SK-N-SH treated with all-trans-retinoic acid at 6 μM for 48 hours (cell line): ENCODE measurements at regions not wholly inside any gene's neighbourhood (a gene's known extent, or its start where the extent isn't known, plus 50 kb on each side); places are given as distances from the start of the nearest gene placed in this dataset.
"Not testable (repeated sequence)": the region's sequence is repeated elsewhere in the genome, so short reads cannot be mapped to it uniquely, and the experiment has no call there.

Source experiments
- ATAC-seq: fragments of 200-7000 bp; cut with Tn5 transposase; 3 replicates; pipeline ENCODE4 v1.9.1; 2020; ENCODE audit warnings: mild to moderate bottlenecking, moderate library complexity
- ARNTL ChIP-seq: fragments of 450-650 bp; formaldehyde crosslinking; IDR thresholded peaks from 2 replicates; pipeline ENCODE4 v1.5.0; 2020; ENCODE audit warnings: low read depth, mild to moderate bottlenecking, moderate library complexity, borderline replicate concordance
- BACH2 ChIP-seq: fragments of 250-450 bp; sonication (Bioruptor Pico); IDR thresholded peaks from 2 replicates; pipeline ENCODE4 v1.9.0; 2021; ENCODE audit warnings: mild to moderate bottlenecking, borderline replicate concordance
- CSDC2 ChIP-seq: fragments of 250-450 bp; sonication (Bioruptor Pico); IDR thresholded peaks from 2 replicates; pipeline ENCODE4 v1.5.0; 2020; ENCODE audit warnings: mild to moderate bottlenecking, moderate library complexity
- ESRRG ChIP-seq: fragments of 250-450 bp; sonication (Bioruptor Pico); IDR thresholded peaks from 2 replicates; pipeline ENCODE4 v1.6.1; 2021; ENCODE audit warnings: mild to moderate bottlenecking
- GLIS3 ChIP-seq: fragments of 250-450 bp; sonication (Bioruptor Pico); IDR thresholded peaks from 2 replicates; pipeline ENCODE4 v1.5.0; 2020; ENCODE audit warnings: mild to moderate bottlenecking, moderate library complexity
- ISL1 ChIP-seq: fragments of 250-450 bp; sonication (Bioruptor Pico); IDR thresholded peaks from 2 replicates; pipeline ENCODE4 v2.1.2; 2022; ENCODE audit warnings: mild to moderate bottlenecking, moderate library complexity
- OSR1 ChIP-seq: fragments of 250-450 bp; sonication (Bioruptor Pico); IDR thresholded peaks from 2 replicates; pipeline ENCODE4 v1.8.0; 2022; ENCODE audit warnings: moderate library complexity, mild to moderate bottlenecking, inconsistent platforms
- PPARA ChIP-seq: fragments of 250-450 bp; sonication (Bioruptor Pico); IDR thresholded peaks from 2 replicates; pipeline ENCODE4 v1.5.0; 2020; ENCODE audit warnings: mild to moderate bottlenecking, borderline replicate concordance
- RARB ChIP-seq: fragments of 250-450 bp; sonication (Bioruptor Pico); IDR thresholded peaks from 2 replicates; pipeline ENCODE4 v1.8.0; 2021; ENCODE audit warnings: mild to moderate bottlenecking, moderate library complexity
- SNAI2 ChIP-seq: fragments of 250-450 bp; sonication (Bioruptor Pico); IDR thresholded peaks from 2 replicates; pipeline ENCODE4 v1.5.0; 2020; ENCODE audit warnings: mild to moderate bottlenecking, moderate library complexity
- ZC3H10 ChIP-seq: fragments of 250-450 bp; sonication (Bioruptor Pico); IDR thresholded peaks from 2 replicates; pipeline ENCODE4 v1.5.1; 2021; ENCODE audit warnings: mild to moderate bottlenecking, moderate library complexity
- ZFP3 ChIP-seq: fragments of 250-450 bp; sonication (Bioruptor Pico); IDR thresholded peaks from 2 replicates; pipeline ENCODE4 v1.5.0; 2020; ENCODE audit warnings: mild to moderate bottlenecking, moderate library complexity
- ZFP30 ChIP-seq: fragments of 450-650 bp; formaldehyde crosslinking; IDR thresholded peaks from 2 replicates; pipeline ENCODE4 v1.5.0; 2022; ENCODE audit warnings: mild to moderate bottlenecking, moderate library complexity
- ZNF565 ChIP-seq: fragments of 450-650 bp; formaldehyde crosslinking; conservative IDR thresholded peaks from 2 replicates; pipeline ENCODE4 v1.5.0; 2020; ENCODE audit warnings: low read depth, mild to moderate bottlenecking, moderate library complexity
- ZNF8 ChIP-seq: fragments of 450-650 bp; formaldehyde crosslinking; IDR thresholded peaks from 2 replicates; pipeline ENCODE4 v1.5.0; 2020; ENCODE audit warnings: mild to moderate bottlenecking, moderate library complexity
- TF ChIP-seq, protein P1 (sequence below): fragments of 250-450 bp; sonication (Bioruptor Pico); IDR thresholded peaks from 2 replicates; pipeline ENCODE4 v1.5.1; 2020; ENCODE audit warnings: low read depth, mild to moderate bottlenecking, moderate library complexity
- TF ChIP-seq, protein P2 (sequence below): fragments of 250-450 bp; sonication (Bioruptor Pico); IDR thresholded peaks from 2 replicates; pipeline ENCODE4 v1.5.1; 2021; ENCODE audit warnings: mild to moderate bottlenecking, moderate library complexity
- TF ChIP-seq, protein P3 (sequence below): fragments of 250-450 bp; sonication (Bioruptor Pico); IDR thresholded peaks from 2 replicates; pipeline ENCODE4 v1.5.0; 2020; ENCODE audit warnings: mild to moderate bottlenecking, moderate library complexity
- TF ChIP-seq, protein P4 (sequence below): fragments of 250-450 bp; sonication (Bioruptor Pico); IDR thresholded peaks from 2 replicates; pipeline ENCODE4 v1.8.0; 2020; ENCODE audit warnings: mild to moderate bottlenecking, moderate library complexity, borderline replicate concordance
- TF ChIP-seq, protein P5 (sequence below): fragments of 250-450 bp; sonication (Bioruptor Pico); IDR thresholded peaks from 2 replicates; pipeline ENCODE4 v1.8.0; 2021; ENCODE audit warnings: low read depth, mild to moderate bottlenecking, moderate library complexity, borderline replicate concordance

DNA sequence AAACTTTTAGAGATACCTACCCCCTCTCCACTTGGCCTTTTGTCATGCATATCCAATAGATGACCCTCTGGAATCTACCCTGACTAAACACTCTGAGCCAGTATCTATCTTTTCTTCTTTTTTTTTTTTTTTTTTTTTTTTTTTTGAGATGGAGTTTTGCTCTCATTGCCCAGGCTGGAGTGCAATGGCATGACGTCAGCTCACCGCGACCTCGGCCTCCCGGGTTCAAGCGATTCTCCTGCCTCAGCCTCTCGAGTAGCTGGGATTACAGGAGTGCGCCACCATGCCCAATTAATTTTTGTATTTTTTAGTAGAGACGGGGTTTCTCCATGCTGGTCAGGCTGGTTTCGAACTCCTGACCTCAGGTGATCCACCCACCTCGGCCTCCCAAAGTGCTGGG lies 50.8 kb upstream of the GRIN2B start:
- not testable (repeated sequence) for ATAC-seq

DNA sequence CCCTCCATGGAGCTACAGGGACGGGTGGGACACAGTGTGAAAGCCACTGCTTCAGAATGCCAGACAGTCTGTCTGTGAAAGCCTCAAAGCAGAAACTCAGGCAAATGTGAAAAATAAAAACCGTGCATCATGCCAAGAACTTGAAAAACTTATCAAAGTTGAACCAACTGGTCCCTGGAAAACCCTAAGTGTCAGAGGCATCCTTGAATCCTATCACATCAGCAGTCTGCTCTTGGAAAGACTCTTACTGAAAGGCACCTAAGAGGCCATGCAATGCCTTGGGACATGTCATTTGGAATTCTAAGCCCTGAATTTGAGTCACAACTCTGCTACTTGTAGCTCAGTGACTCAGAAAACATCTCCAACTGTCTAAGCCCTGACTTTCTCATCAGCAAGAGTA lies 62.4 kb upstream of the GRIN2B start:
- TF ChIP-seq, protein P1, sequence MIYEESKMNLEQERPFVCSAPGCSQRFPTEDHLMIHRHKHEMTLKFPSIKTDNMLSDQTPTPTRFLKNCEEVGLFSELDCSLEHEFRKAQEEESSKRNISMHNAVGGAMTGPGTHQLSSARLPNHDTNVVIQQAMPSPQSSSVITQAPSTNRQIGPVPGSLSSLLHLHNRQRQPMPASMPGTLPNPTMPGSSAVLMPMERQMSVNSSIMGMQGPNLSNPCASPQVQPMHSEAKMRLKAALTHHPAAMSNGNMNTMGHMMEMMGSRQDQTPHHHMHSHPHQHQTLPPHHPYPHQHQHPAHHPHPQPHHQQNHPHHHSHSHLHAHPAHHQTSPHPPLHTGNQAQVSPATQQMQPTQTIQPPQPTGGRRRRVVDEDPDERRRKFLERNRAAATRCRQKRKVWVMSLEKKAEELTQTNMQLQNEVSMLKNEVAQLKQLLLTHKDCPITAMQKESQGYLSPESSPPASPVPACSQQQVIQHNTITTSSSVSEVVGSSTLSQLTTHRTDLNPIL (CRISPR knock-in tag) = no peak
- TF ChIP-seq OSR1 (CRISPR knock-in tag) = no peak
- no peak for TF ChIP-seq RARB (CRISPR knock-in tag)
- TF ChIP-seq GLIS3 = no peak
- TF ChIP-seq ARNTL = no peak
- TF ChIP-seq ZFP3 (CRISPR knock-in tag) = no peak
- no peak for TF ChIP-seq ZFP30
- no peak for TF ChIP-seq CSDC2 (CRISPR knock-in tag)
- no peak for TF ChIP-seq ZC3H10 (CRISPR knock-in tag)
- TF ChIP-seq ZNF565 (CRISPR knock-in tag) = no peak
- no peak for TF ChIP-seq PPARA
- TF ChIP-seq, protein P2, sequence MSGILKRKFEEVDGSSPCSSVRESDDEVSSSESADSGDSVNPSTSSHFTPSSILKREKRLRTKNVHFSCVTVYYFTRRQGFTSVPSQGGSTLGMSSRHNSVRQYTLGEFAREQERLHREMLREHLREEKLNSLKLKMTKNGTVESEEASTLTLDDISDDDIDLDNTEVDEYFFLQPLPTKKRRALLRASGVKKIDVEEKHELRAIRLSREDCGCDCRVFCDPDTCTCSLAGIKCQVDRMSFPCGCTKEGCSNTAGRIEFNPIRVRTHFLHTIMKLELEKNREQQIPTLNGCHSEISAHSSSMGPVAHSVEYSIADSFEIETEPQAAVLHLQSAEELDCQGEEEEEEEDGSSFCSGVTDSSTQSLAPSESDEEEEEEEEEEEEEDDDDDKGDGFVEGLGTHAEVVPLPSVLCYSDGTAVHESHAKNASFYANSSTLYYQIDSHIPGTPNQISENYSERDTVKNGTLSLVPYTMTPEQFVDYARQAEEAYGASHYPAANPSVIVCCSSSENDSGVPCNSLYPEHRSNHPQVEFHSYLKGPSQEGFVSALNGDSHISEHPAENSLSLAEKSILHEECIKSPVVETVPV (CRISPR knock-in tag) = no peak
- no peak for TF ChIP-seq BACH2 (CRISPR knock-in tag)
- TF ChIP-seq, protein P3, sequence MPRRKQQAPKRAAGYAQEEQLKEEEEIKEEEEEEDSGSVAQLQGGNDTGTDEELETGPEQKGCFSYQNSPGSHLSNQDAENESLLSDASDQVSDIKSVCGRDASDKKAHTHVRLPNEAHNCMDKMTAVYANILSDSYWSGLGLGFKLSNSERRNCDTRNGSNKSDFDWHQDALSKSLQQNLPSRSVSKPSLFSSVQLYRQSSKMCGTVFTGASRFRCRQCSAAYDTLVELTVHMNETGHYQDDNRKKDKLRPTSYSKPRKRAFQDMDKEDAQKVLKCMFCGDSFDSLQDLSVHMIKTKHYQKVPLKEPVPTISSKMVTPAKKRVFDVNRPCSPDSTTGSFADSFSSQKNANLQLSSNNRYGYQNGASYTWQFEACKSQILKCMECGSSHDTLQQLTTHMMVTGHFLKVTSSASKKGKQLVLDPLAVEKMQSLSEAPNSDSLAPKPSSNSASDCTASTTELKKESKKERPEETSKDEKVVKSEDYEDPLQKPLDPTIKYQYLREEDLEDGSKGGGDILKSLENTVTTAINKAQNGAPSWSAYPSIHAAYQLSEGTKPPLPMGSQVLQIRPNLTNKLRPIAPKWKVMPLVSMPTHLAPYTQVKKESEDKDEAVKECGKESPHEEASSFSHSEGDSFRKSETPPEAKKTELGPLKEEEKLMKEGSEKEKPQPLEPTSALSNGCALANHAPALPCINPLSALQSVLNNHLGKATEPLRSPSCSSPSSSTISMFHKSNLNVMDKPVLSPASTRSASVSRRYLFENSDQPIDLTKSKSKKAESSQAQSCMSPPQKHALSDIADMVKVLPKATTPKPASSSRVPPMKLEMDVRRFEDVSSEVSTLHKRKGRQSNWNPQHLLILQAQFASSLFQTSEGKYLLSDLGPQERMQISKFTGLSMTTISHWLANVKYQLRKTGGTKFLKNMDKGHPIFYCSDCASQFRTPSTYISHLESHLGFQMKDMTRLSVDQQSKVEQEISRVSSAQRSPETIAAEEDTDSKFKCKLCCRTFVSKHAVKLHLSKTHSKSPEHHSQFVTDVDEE (CRISPR knock-in tag) = no peak
- no peak for ATAC-seq

DNA sequence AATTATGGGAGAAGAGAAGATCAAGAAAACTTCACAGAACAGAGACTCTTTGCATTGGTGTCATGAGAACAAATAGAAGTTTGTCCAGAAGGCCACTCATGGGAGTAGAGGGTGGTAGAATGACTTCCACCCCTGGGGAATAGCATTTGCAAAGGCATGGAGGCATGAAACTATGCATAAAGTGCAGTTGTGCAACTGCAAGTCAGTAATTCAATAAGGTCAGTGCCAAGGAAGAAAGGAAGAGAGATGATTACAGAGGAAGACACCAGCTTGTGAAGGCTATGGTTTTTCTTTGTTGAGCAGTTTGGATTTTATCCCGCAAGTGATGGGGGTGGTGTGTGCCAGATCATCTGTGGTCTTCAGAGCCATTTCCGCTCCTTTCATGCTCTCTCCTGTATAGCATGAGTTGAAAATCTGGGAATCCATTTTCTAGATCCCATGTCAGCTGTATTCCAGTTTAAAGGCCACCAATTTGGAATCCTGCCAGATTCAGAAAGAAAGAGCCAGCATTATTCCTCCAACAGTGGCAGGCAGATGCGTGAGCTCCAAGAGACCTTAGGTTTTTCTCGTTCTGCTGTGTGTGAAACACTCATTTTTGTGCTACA lies 67.6 kb upstream of the GRIN2B start:
- no peak for ATAC-seq
- TF ChIP-seq OSR1 (CRISPR knock-in tag) (no peak), GLIS3 (no peak), PPARA (no peak), CSDC2 (CRISPR knock-in tag) (no peak), BACH2 (CRISPR knock-in tag) (no peak), ZFP30 (no peak), ARNTL (no peak)

DNA sequence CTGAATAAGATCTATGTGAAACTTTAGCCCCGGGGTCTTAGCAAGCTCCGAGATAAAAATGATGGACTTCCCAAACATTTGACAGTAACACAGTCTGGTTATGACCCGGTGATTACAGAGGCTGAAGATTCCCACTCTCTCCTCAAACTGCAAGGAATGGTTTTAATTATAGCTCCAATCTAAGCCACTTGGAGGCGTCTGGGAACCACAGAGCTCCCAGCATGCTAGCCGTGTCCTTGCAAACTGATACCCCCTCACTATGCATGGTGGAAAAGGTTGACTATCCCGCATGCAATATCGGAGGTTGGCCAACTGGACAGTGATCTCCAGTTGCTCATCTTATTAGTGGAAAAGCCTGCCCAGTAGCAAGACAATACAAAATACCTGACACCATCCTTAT lies 76.5 kb upstream of the GRIN2B start:
- no peak for ATAC-seq
- TF ChIP-seq, protein P1 (CRISPR knock-in tag) = no peak
- no peak for TF ChIP-seq OSR1 (CRISPR knock-in tag)
- no peak for TF ChIP-seq ARNTL
- TF ChIP-seq, protein P2 (CRISPR knock-in tag) = no peak
- TF ChIP-seq, protein P4, sequence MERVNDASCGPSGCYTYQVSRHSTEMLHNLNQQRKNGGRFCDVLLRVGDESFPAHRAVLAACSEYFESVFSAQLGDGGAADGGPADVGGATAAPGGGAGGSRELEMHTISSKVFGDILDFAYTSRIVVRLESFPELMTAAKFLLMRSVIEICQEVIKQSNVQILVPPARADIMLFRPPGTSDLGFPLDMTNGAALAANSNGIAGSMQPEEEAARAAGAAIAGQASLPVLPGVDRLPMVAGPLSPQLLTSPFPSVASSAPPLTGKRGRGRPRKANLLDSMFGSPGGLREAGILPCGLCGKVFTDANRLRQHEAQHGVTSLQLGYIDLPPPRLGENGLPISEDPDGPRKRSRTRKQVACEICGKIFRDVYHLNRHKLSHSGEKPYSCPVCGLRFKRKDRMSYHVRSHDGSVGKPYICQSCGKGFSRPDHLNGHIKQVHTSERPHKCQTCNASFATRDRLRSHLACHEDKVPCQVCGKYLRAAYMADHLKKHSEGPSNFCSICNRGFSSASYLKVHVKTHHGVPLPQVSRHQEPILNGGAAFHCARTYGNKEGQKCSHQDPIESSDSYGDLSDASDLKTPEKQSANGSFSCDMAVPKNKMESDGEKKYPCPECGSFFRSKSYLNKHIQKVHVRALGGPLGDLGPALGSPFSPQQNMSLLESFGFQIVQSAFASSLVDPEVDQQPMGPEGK (CRISPR knock-in tag) = no peak
- no peak for TF ChIP-seq PPARA
- TF ChIP-seq GLIS3 = no peak
- TF ChIP-seq CSDC2 (CRISPR knock-in tag) = no peak
- no peak for TF ChIP-seq ESRRG (CRISPR knock-in tag)
- no peak for TF ChIP-seq RARB (CRISPR knock-in tag)
- no peak for TF ChIP-seq ZFP3 (CRISPR knock-in tag)
- no peak for TF ChIP-seq ZC3H10 (CRISPR knock-in tag)
- TF ChIP-seq ISL1 (CRISPR knock-in tag) = no peak
- no peak for TF ChIP-seq SNAI2 (CRISPR knock-in tag)
- TF ChIP-seq BACH2 (CRISPR knock-in tag) = no peak
- no peak for TF ChIP-seq ZNF8 (CRISPR knock-in tag)
- TF ChIP-seq, protein P5, sequence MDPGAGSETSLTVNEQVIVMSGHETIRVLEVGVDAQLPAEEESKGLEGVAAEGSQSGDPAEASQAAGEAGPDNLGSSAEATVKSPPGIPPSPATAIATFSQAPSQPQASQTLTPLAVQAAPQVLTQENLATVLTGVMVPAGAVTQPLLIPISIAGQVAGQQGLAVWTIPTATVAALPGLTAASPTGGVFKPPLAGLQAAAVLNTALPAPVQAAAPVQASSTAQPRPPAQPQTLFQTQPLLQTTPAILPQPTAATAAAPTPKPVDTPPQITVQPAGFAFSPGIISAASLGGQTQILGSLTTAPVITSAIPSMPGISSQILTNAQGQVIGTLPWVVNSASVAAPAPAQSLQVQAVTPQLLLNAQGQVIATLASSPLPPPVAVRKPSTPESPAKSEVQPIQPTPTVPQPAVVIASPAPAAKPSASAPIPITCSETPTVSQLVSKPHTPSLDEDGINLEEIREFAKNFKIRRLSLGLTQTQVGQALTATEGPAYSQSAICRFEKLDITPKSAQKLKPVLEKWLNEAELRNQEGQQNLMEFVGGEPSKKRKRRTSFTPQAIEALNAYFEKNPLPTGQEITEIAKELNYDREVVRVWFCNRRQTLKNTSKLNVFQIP (CRISPR knock-in tag) = no peak
